Endothelial cell of umbilical vein (primary cell): ENCODE measurements at regions not wholly inside any gene's neighbourhood (a gene's known extent, or its start where the extent isn't known, plus 50 kb on each side); places are given as distances from the start of the nearest gene placed in this dataset.

Experiments used
- BruUV-seq: library from RNA; stranded (reverse); fragments of 400-500 nt; replicated peaks from 2 replicates; lab custom pipeline; 2021; lab: Mats Ljungman, UMichigan
- CTCF ChIA-PET: fragments of 300-600, 350-600 bp; sonication (Branson Sonifier 250); formaldehyde crosslinking; loops from one replicate; lab custom pipeline; 2021; ENCODE audit warnings: antibody characterized with exemption, inconsistent platforms; lab: Charles Lee
- POLR2A ChIA-PET: fragments of 300-600, 350-600 bp; sonication (Branson Sonifier 250); formaldehyde crosslinking; loops from one replicate; lab custom pipeline; 2021; ENCODE audit warnings: antibody characterized with exemption, inconsistent platforms; lab: Charles Lee
- DNase-seq: peaks from one replicate; pipeline ENCODE4 v3.0.0-alpha.2; 2011; ENCODE audit warnings: low read depth, low spot score
- FAIRE-seq: peaks from 2 replicates; lab custom pipeline; 2011; peaks lifted over from hg19 to GRCh38; lab: Jason Lieb, UNC
- H2AFZ ChIP-seq: 2 replicates; pipeline ENCODE4 v1.6.0; 2012; ENCODE audit warnings: low read depth, low read length, control low read depth, inconsistent platforms
- H3K27ac ChIP-seq: 2 replicates; pipeline ENCODE4 v1.5.1; 2011; ENCODE audit warnings: low read depth, mild to moderate bottlenecking, control low read depth, low read length, moderate library complexity; ENCODE audit not compliant: insufficient read depth
- H3K27me3 ChIP-seq, 2 experiments: 2 replicates each; pipeline versions ENCODE4 v1.6.0 to v1.6.1; 2011; ENCODE audit warnings: low read length in 2 of 2, mixed read lengths in 1 of 2; ENCODE audit not compliant: control insufficient read depth in 2 of 2, insufficient read depth in 2 of 2
- H3K36me3 ChIP-seq, 2 experiments: 2 replicates in 1 of 2; 3 replicates in 1 of 2; pipeline ENCODE4 v1.5.1; 2011; ENCODE audit warnings: low read length in 2 of 2, mild to moderate bottlenecking in 1 of 2, moderate library complexity in 1 of 2; ENCODE audit not compliant: control insufficient read depth in 2 of 2, insufficient read depth in 2 of 2; ENCODE audit errors: extremely low read depth in 1 of 2
- H3K4me1 ChIP-seq: 3 replicates; pipeline ENCODE4 v1.5.1; 2011; ENCODE audit warnings: mild to moderate bottlenecking, low read length; ENCODE audit not compliant: control insufficient read depth, insufficient read depth; ENCODE audit errors: extremely low read depth
- H3K4me2 ChIP-seq: 2 replicates; pipeline ENCODE4 v1.6.1; 2011; ENCODE audit warnings: low read length, control low read depth, mixed read lengths; ENCODE audit not compliant: insufficient read depth
- H3K4me3 ChIP-seq, 3 experiments: fragments of 200-600 bp in 1 of 3; sonication (generic), shearing (Covaris generic) in 1 of 3; replicated peaks in 1 of 3; 2 replicates each; pipeline ENCODE4 v1.5.1; 2011 to 2016; ENCODE audit warnings: control low read depth in 3 of 3, low read length in 3 of 3, mild to moderate bottlenecking in 2 of 3, inconsistent platforms in 1 of 3, low read depth in 1 of 3, moderate library complexity in 1 of 3; ENCODE audit not compliant: insufficient read depth in 1 of 3
- H3K79me2 ChIP-seq: 2 replicates; pipeline ENCODE4 v1.6.0; 2012; ENCODE audit warnings: low read length, inconsistent platforms; ENCODE audit not compliant: control insufficient read depth, insufficient read depth
- H3K9ac ChIP-seq: replicated peaks from 2 replicates; pipeline ENCODE3; 2011; ENCODE audit warnings: low read length, control low read depth; ENCODE audit not compliant: insufficient read depth; ENCODE audit errors: extremely low read depth
- H3K9me1 ChIP-seq: replicated peaks from 3 replicates; pipeline ENCODE4 v1.6.0; 2011; ENCODE audit warnings: mild to moderate bottlenecking, low read length; ENCODE audit not compliant: control insufficient read depth, insufficient read depth; ENCODE audit errors: extremely low read depth
- H3K9me3 ChIP-seq: replicated peaks from 2 replicates; pipeline ENCODE4 v1.5.1; 2012; ENCODE audit warnings: low read length, inconsistent platforms; ENCODE audit not compliant: control insufficient read depth, insufficient read depth
- H4K20me1 ChIP-seq: replicated peaks from 2 replicates; pipeline ENCODE3; 2011; ENCODE audit warnings: mild to moderate bottlenecking, low read length; ENCODE audit not compliant: control insufficient read depth, insufficient read depth; ENCODE audit errors: extremely low read depth
- CTCF ChIP-seq, 2 donors: IDR thresholded peaks; 1 replicate in 1 of 2; 2 replicates in 1 of 2; pipeline ENCODE4 v1.5.1; 2011; ENCODE audit warnings: low read length in 2 of 2, mild to moderate bottlenecking in 2 of 2, moderate library complexity in 2 of 2, control low read depth in 1 of 2, inconsistent platforms in 1 of 2, low read depth in 1 of 2; ENCODE audit not compliant: insufficient read depth in 1 of 2; ENCODE audit errors: extremely low read depth in 1 of 2
- EZH2 ChIP-seq: IDR thresholded peaks from 2 replicates; pipeline ENCODE4 v1.6.1; 2012; ENCODE audit warnings: borderline replicate concordance, low read depth, mild to moderate bottlenecking, moderate library complexity, low read length, inconsistent platforms; ENCODE audit not compliant: severe bottlenecking
- FOS ChIP-seq: IDR thresholded peaks from 2 replicates; pipeline ENCODE4 v1.6.1; 2011; ENCODE audit warnings: mild to moderate bottlenecking, low read length, moderate library complexity, borderline replicate concordance; ENCODE audit not compliant: insufficient read depth
- GATA2 ChIP-seq: IDR thresholded peaks from 2 replicates; pipeline ENCODE4 v1.7.0; 2011; ENCODE audit warnings: low read depth, mild to moderate bottlenecking, moderate library complexity, mixed read lengths, low read length; ENCODE audit not compliant: insufficient read length, insufficient read depth
- MAX ChIP-seq: IDR thresholded peaks from 2 replicates; pipeline ENCODE4 v1.6.1; 2011; ENCODE audit not compliant: insufficient read depth, insufficient read length
- MYC ChIP-seq: IDR thresholded peaks from one replicate; pipeline ENCODE4 v1.6.1; 2011; ENCODE audit warnings: mild to moderate bottlenecking, low read depth, low read length
- POLR2A ChIP-seq: IDR thresholded peaks from 2 replicates; pipeline ENCODE4 v1.6.1; 2012; ENCODE audit warnings: low read depth, mild to moderate bottlenecking, control low read depth, low read length
- POLR2AphosphoS5 ChIP-seq: IDR thresholded peaks from 2 replicates; pipeline ENCODE4 v1.6.1; 2012; ENCODE audit warnings: low read depth, mild to moderate bottlenecking, control low read depth, low read length, moderate library complexity; ENCODE audit not compliant: insufficient read depth
- dilution Hi-C: fragments of 300-500 bp; cut with MboI; formaldehyde crosslinking; loops from one replicate; pipeline ENCODE4 v1.15.0; 2019; ENCODE audit warnings: low sequenced_read_pairs; ENCODE audit not compliant: extremely low pct_ligation_motif_present
- intact Hi-C: fragments of 100-400 bp; cut with micrococcal nuclease; formaldehyde crosslinking; loops from one replicate; pipeline ENCODE4 v1.10.0; 2022

- POLR2A ChIA-PET, result no interaction called here
- Histone ChIP-seq H3K9me3 (peaks cover 4% of the 10 kb centered on the region), H3K9me1 (no peaks in the 10 kb centered on the region), H3K9ac (no peak overlapping the region), H3K27ac (no peak overlapping the region), H2AFZ (no peak overlapping the region), H3K4me3 (no peak overlapping the region), H4K20me1 (no peaks in the 10 kb centered on the region), H3K27me3 (no peaks in the 10 kb centered on the region), H3K4me2 (no peak overlapping the region), H3K36me3 (no peaks in the 10 kb centered on the region), H3K79me2 (no peaks in the 10 kb centered on the region), H3K4me1 (no peaks in the 10 kb centered on the region)
- DNase-seq (no peak), FAIRE-seq (no peak)
- no peak for TF ChIP-seq POLR2AphosphoS5
- no peak for TF ChIP-seq POLR2A
- no peak for TF ChIP-seq FOS
- TF ChIP-seq MYC, result no peak
- TF ChIP-seq GATA2, result no peak
- no peak for TF ChIP-seq CTCF (IDR thresholded peaks at IDR 0.05; ENCODE audit: extremely low read depth in 1 of 2, insufficient read depth in 1 of 2, low read depth in 1 of 2, low read length in 2 of 2)
- TF ChIP-seq EZH2, result no peak
- no peak for TF ChIP-seq MAX
- intact Hi-C loops (no loop called here), dilution Hi-C loops (no loop called here)
- no TSS peak for BruUV-seq
- CTCF ChIA-PET, result no interaction called here
Measured at GRCh38 chr20:55528482-55528881, 476.8 kb downstream of the CBLN4 start.
